ENCODE measurements at regions not wholly inside any gene's neighbourhood (a gene's known extent, or its start where the extent isn't known, plus 50 kb on each side); places are given as distances from the start of the nearest gene placed in this dataset.
"Not testable (repeated sequence)": the region's sequence is repeated elsewhere in the genome, so short reads cannot be mapped to it uniquely, and the experiment has no call there.

GRCh38 chr10:9554321-9554720 is 1463.4 kb upstream of the CELF2 start:
- DNase-seq (ENCODE audit: low read depth in 1 of 2, low spot score in 1 of 2) = no peak

- no peak for DNase-seq (ENCODE audit: low read depth in 1 of 2, low spot score in 1 of 2)
Observed at GRCh38 chr10:9560976-9561375, 1456.7 kb upstream of the CELF2 start.

- no peak for DNase-seq (ENCODE audit: low read depth in 1 of 2, low spot score in 1 of 2)
Observed at GRCh38 chr10:9561821-9562505, 1455.7 kb upstream of the CELF2 start.

- DNase-seq (ENCODE audit: low read depth in 1 of 2, low spot score in 1 of 2) = no peak
Observed at GRCh38 chr10:9577746-9578145, 1439.9 kb upstream of the CELF2 start.

GRCh38 chr10:9579110-9579705 is 1438.5 kb upstream of the CELF2 start:
- no peak for DNase-seq (ENCODE audit: low read depth in 1 of 2, low spot score in 1 of 2)

- not testable (repeated sequence) for DNase-seq (ENCODE audit: low read depth in 1 of 2, low spot score in 1 of 2)
Observed at GRCh38 chr10:9582803-9583202, 1434.9 kb upstream of the CELF2 start.

GRCh38 chr10:9596368-9596920 is 1421.2 kb upstream of the CELF2 start:
- no peak for DNase-seq (ENCODE audit: low read depth in 1 of 2, low spot score in 1 of 2)

GRCh38 chr10:9602998-9603397 is 1414.7 kb upstream of the CELF2 start:
- no peak for DNase-seq (ENCODE audit: low read depth in 1 of 2, low spot score in 1 of 2)

- no peak for DNase-seq (ENCODE audit: low read depth in 1 of 2, low spot score in 1 of 2)
Observed at GRCh38 chr10:9603972-9604371, 1413.7 kb upstream of the CELF2 start.

GRCh38 chr10:9605231-9605630 is 1412.4 kb upstream of the CELF2 start:
- no peak for DNase-seq (ENCODE audit: low read depth in 1 of 2, low spot score in 1 of 2)

GRCh38 chr10:9608602-9609001 is 1409.1 kb upstream of the CELF2 start:
- DNase-seq (ENCODE audit: low read depth in 1 of 2, low spot score in 1 of 2) = no peak

GRCh38 chr10:9613338-9614075 is 1404.2 kb upstream of the CELF2 start:
- no peak for DNase-seq (ENCODE audit: low read depth in 1 of 2, low spot score in 1 of 2)

- DNase-seq (ENCODE audit: low read depth in 1 of 2, low spot score in 1 of 2) = no peak
Observed at GRCh38 chr10:9615189-9615588, 1402.5 kb upstream of the CELF2 start.

GRCh38 chr10:9621216-9621615 is 1396.5 kb upstream of the CELF2 start:
- no peak for DNase-seq (ENCODE audit: low read depth in 1 of 2, low spot score in 1 of 2)

- DNase-seq (ENCODE audit: low read depth in 1 of 2, low spot score in 1 of 2) = no peak
Observed at GRCh38 chr10:9625304-9625703, 1392.4 kb upstream of the CELF2 start.

GRCh38 chr10:9634466-9634865 is 1383.2 kb upstream of the CELF2 start:
- DNase-seq (ENCODE audit: low read depth in 1 of 2, low spot score in 1 of 2) = no peak

GRCh38 chr10:9635691-9636090 is 1382.0 kb upstream of the CELF2 start:
- DNase-seq (ENCODE audit: low read depth in 1 of 2, low spot score in 1 of 2) = no peak

- DNase-seq (ENCODE audit: low read depth in 1 of 2, low spot score in 1 of 2) = no peak
Observed at GRCh38 chr10:9636216-9636615, 1381.5 kb upstream of the CELF2 start.

- no peak for DNase-seq (ENCODE audit: low read depth in 1 of 2, low spot score in 1 of 2)
Observed at GRCh38 chr10:9643782-9644181, 1373.9 kb upstream of the CELF2 start.

GRCh38 chr10:9645404-9645803 is 1372.3 kb upstream of the CELF2 start:
- DNase-seq (ENCODE audit: low read depth in 1 of 2, low spot score in 1 of 2) = no peak

GRCh38 chr10:9645928-9646600 is 1371.6 kb upstream of the CELF2 start:
- DNase-seq (ENCODE audit: low read depth in 1 of 2, low spot score in 1 of 2) = no peak

GRCh38 chr10:9654261-9654660 is 1363.4 kb upstream of the CELF2 start:
- DNase-seq (ENCODE audit: low read depth in 1 of 2, low spot score in 1 of 2) = no peak
